Lower leg skin (tissue), 4 donors: ENCODE measurements at regions not wholly inside any gene's neighbourhood (a gene's known extent, or its start where the extent isn't known, plus 50 kb on each side); places are given as distances from the start of the nearest gene placed in this dataset.

ENCODE experiments used
- DNase-seq, 2 donors: peaks; one replicate each; pipeline ENCODE4 v3.0.0-alpha.2; 2019; ENCODE audit warnings: low spot score in 2 of 2
- H3K4me3 ChIP-seq: fragments of 200-600 bp; sonication (generic); 2 replicates; pipeline ENCODE4 v1.5.1; 2017; ENCODE audit warnings: mild to moderate bottlenecking, low read depth; ENCODE audit not compliant: poor library complexity, severe bottlenecking
- CTCF ChIP-seq, 3 donors: fragments of 450-650 bp; IDR thresholded peaks; one replicate each; pipeline ENCODE4 v1.5.1; 2016; ENCODE audit warnings: antibody characterized with exemption in 3 of 3, mild to moderate bottlenecking in 3 of 3, moderate library complexity in 2 of 3
- POLR2A ChIP-seq, 2 donors: fragments of 450-650 bp; IDR thresholded peaks; one replicate each; pipeline ENCODE4 v1.6.1; 2016 to 2017; ENCODE audit warnings: antibody characterized with exemption in 2 of 2, mild to moderate bottlenecking in 1 of 2, moderate library complexity in 1 of 2
- WGBS, 2 donors: methylation state at CpG; one replicate each; pipeline ENCODE4 v1.1.5; 2018; 5-methylcytosine and 5-hydroxymethylcytosine counted together
- intact Hi-C: fragments of 100-400 bp; cut with DNase I; formaldehyde crosslinking; loops from one replicate; pipeline ENCODE4 v1.15.0; 2023; ENCODE audit warnings: low total_unique reads

DNA sequence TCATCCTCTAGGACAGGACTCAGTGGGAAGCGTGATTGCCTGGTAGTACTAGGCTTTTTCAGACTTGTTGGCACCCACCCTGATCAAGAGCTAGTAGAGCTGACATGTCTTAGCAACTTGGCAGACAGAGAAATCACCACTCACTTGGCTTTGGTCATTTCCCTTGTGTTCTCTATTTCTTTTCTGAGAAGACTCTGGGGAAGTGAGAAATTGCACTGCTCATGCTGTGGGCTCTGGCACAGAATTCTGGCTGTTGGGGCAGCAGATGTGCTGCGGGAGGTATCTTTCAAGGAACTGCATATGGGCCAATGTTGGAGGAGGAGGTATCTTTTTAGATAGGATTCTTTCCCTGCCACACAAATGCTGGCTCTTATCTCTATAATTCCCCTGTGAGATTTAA lies 529.1 kb upstream of the MEX3C start:
- H3K4me3 ChIP-seq, result no peak overlapping the region
- intact Hi-C loops, result no loop called here
- TF ChIP-seq POLR2A (IDR thresholded peaks at IDR 0.05) (no peak), CTCF (IDR thresholded peaks at IDR 0.05) (no peak)
- WGBS, 2 donors, result 67% methylated on average over 2 of the region's 2 CpGs
- DNase-seq, result no peak

- H3K4me3 ChIP-seq, result no peak overlapping the region
These were observed 530.3 kb upstream of the MEX3C start for GRCh38 chr18:51727780-51728179.

DNA sequence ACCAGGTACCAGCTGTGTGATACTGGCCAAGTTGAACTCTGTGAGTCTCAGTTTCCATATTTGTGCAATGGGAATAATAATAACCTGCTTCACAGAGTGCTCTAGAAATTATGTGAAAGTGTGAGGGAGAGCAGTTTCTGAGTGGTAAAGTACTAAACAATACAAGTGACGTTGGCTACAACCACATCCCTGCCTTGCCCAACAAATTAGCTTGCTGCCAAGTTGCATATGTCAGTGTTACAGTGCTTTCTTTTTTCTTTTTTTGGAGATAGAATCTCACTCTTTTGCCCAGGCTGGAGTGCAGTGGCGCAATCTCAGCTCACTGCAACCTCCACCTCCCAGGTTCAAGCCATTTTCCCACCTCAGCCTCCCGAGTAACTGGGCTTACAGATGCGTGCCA lies 533.6 kb upstream of the MEX3C start:
- intact Hi-C loops, result no loop called here
- no peak overlapping the region for H3K4me3 ChIP-seq
- no peak for TF ChIP-seq CTCF (IDR thresholded peaks at IDR 0.05)
- DNase-seq, result no peak
- WGBS, 2 donors, result 79 to 83% methylated on average over 4 of the region's 4 CpGs

More at GRCh38 chr18:51727780-51728179, 530.3 kb upstream of the MEX3C start:
- DNase-seq, result no peak
- intact Hi-C loops, result no loop called here
- no peak for TF ChIP-seq POLR2A (IDR thresholded peaks at IDR 0.05)
- TF ChIP-seq CTCF (IDR thresholded peaks at IDR 0.05), result no peak

GRCh38 chr18:51734576-51734975 lies 537.1 kb upstream of the MEX3C start:
- 78 to 85% methylated on average over 3 of the region's 3 CpGs for WGBS, 2 donors
- H3K4me3 ChIP-seq, result no peak overlapping the region
- intact Hi-C loops, result no loop called here
- no peak for DNase-seq
- TF ChIP-seq CTCF (IDR thresholded peaks at IDR 0.05) (no peak), POLR2A (IDR thresholded peaks at IDR 0.05) (no peak)

- intact Hi-C loops, result no loop called here
- TF ChIP-seq CTCF (IDR thresholded peaks at IDR 0.05) (no peak), POLR2A (IDR thresholded peaks at IDR 0.05) (no peak)
- WGBS, 2 donors, result 88 to 90% methylated on average over 2 of the region's 2 CpGs
- no peak for DNase-seq
- H3K4me3 ChIP-seq, result no peak overlapping the region
These were observed 541.7 kb upstream of the MEX3C start for GRCh38 chr18:51739044-51739666.

DNA sequence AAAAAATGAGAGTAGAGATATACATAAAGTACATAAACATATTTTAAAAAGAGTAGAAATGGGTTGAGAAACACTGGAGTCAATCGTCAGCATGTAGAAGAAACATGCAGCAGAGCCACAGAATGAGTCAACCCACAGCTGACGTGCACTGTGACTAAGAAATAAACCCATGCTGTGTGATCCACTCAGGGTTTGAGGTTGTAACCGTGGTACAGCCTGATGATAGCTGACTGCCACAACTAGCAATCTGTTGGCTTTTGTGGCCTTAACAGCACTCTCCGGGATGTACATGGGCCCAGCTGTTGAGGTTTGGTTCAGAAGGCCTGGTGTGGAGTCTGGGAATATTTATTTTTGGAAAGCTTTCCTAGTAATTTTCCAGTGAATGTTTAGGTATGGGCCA lies 554.4 kb upstream of the MEX3C start:
- 72 to 84% methylated on average over 4 of the region's 4 CpGs for WGBS, 2 donors

More for the DNA sequence above, 554.4 kb upstream of the MEX3C start:
- no peak for DNase-seq
- no peak for TF ChIP-seq CTCF (IDR thresholded peaks at IDR 0.05)
- TF ChIP-seq POLR2A (IDR thresholded peaks at IDR 0.05), result no peak
- no peak overlapping the region for H3K4me3 ChIP-seq
- intact Hi-C loops, result no loop called here
